Keratinocyte (primary cell): ENCODE measurements at regions not wholly inside any gene's neighbourhood (a gene's known extent, or its start where the extent isn't known, plus 50 kb on each side); places are given as distances from the start of the nearest gene placed in this dataset.

Experiments used
- DNase-seq: peaks from one replicate; pipeline ENCODE4 v3.0.0-alpha.2; 2011; ENCODE audit warnings: low read depth, missing footprints, low spot score
- FAIRE-seq: peaks from 2 replicates; lab custom pipeline; 2011; peaks lifted over from hg19 to GRCh38; lab: Jason Lieb, UNC
- H2AFZ ChIP-seq: 2 replicates; pipeline ENCODE4 v1.6.0; 2012; ENCODE audit warnings: low read length, control low read depth, inconsistent platforms; ENCODE audit not compliant: control insufficient read depth
- H3K27ac ChIP-seq: 2 replicates; pipeline ENCODE4 v1.5.1; 2011; ENCODE audit warnings: low read length; ENCODE audit not compliant: control insufficient read depth, insufficient read depth
- H3K27me3 ChIP-seq: 3 replicates; pipeline ENCODE4 v1.6.0; 2011; ENCODE audit warnings: low read length; ENCODE audit not compliant: control insufficient read depth, insufficient read depth; ENCODE audit errors: extremely low read depth
- H3K36me3 ChIP-seq, 2 experiments: 2 replicates in 1 of 2; 3 replicates in 1 of 2; pipeline ENCODE4 v1.5.1; 2011; ENCODE audit warnings: low read length in 2 of 2, mild to moderate bottlenecking in 1 of 2; ENCODE audit not compliant: control insufficient read depth in 2 of 2, insufficient read depth in 2 of 2; ENCODE audit errors: extremely low read depth in 1 of 2
- H3K4me1 ChIP-seq: 3 replicates; pipeline ENCODE4 v1.5.1; 2011; ENCODE audit warnings: low read length; ENCODE audit not compliant: control insufficient read depth, insufficient read depth; ENCODE audit errors: extremely low read depth
- H3K4me2 ChIP-seq: 3 replicates; pipeline ENCODE4 v1.6.0; 2011; ENCODE audit warnings: low read depth, low read length; ENCODE audit not compliant: control insufficient read depth, insufficient read depth; ENCODE audit errors: extremely low read depth
- H3K4me3 ChIP-seq, 3 experiments: fragments of 200-600 bp in 1 of 3; sonication (generic) in 1 of 3; 2 replicates in 2 of 3; 3 replicates in 1 of 3; pipeline ENCODE4 v1.5.1; 2011 to 2016; ENCODE audit warnings: low read length in 3 of 3, mild to moderate bottlenecking in 3 of 3, control low read depth in 2 of 3, inconsistent platforms in 1 of 3, low read depth in 1 of 3, mixed read lengths in 1 of 3, mixed run types in 1 of 3, moderate library complexity in 1 of 3; ENCODE audit not compliant: control insufficient read depth in 2 of 3, insufficient read depth in 2 of 3; ENCODE audit errors: extremely low read depth in 1 of 3
- H3K79me2 ChIP-seq: 2 replicates; pipeline ENCODE4 v1.6.0; 2012; ENCODE audit warnings: low read length; ENCODE audit not compliant: control insufficient read depth, insufficient read depth
- H3K9ac ChIP-seq: 3 replicates; pipeline ENCODE4 v1.6.0; 2011; ENCODE audit warnings: low read length; ENCODE audit not compliant: control insufficient read depth, insufficient read depth; ENCODE audit errors: extremely low read depth
- H3K9me1 ChIP-seq: 3 replicates; pipeline ENCODE4 v1.6.0; 2011; ENCODE audit warnings: low read length; ENCODE audit not compliant: control insufficient read depth, insufficient read depth; ENCODE audit errors: extremely low read depth
- H3K9me3 ChIP-seq: 2 replicates; pipeline ENCODE4 v1.5.1; 2012; ENCODE audit warnings: low read depth, low read length; ENCODE audit not compliant: control insufficient read depth
- H4K20me1 ChIP-seq: 3 replicates; pipeline ENCODE4 v1.6.0; 2011; ENCODE audit warnings: low read length; ENCODE audit not compliant: control insufficient read depth, insufficient read depth; ENCODE audit errors: extremely low read depth
- CTCF ChIP-seq, 3 experiments: IDR thresholded peaks in 1 of 3; conservative IDR thresholded peaks in 1 of 3; optimal IDR thresholded peaks in 1 of 3; 2 replicates in 2 of 3; 3 replicates in 1 of 3; pipeline versions ENCODE3 to v1.5.1; 2011; ENCODE audit warnings: low read length in 3 of 3, mild to moderate bottlenecking in 3 of 3, moderate library complexity in 2 of 3, control low read depth in 1 of 3, inconsistent platforms in 1 of 3; ENCODE audit not compliant: insufficient read depth in 2 of 3; ENCODE audit errors: extremely low read depth in 1 of 3
- EZH2 ChIP-seq: IDR thresholded peaks from one replicate; pipeline ENCODE4 v1.6.1; 2012; ENCODE audit warnings: inconsistent platforms, mild to moderate bottlenecking, low read length, moderate library complexity
- dilution Hi-C: fragments of 300-500 bp; cut with MboI; formaldehyde crosslinking; loops from one replicate; pipeline ENCODE4 v1.7.0; 2020; ENCODE audit warnings: low sequenced_read_pairs; ENCODE audit not compliant: extremely low pct_ligation_motif_present

GRCh38 chr9:75452512-75452911, 364.2 kb downstream of the OSTF1 start:
- Histone ChIP-seq H3K4me2 (no peak overlapping the region), H3K79me2 (no peaks in the 10 kb centered on the region), H3K4me3 (no peak overlapping the region), H3K27ac (no peak overlapping the region), H3K9me1 (no peaks in the 10 kb centered on the region), H3K9me3 (no peaks in the 10 kb centered on the region), H3K27me3 (no peaks in the 10 kb centered on the region), H2AFZ (no peak overlapping the region), H3K9ac (no peak overlapping the region), H3K36me3 (no peaks in the 10 kb centered on the region), H3K4me1 (no peaks in the 10 kb centered on the region), H4K20me1 (no peaks in the 10 kb centered on the region)
- TF ChIP-seq EZH2, result no peak
- DNase-seq (no peak), FAIRE-seq (no peak)
- dilution Hi-C loops, result no loop called here

- Histone ChIP-seq H3K27ac (no peak overlapping the region), H3K4me1 (no peaks in the 10 kb centered on the region), H3K9me1 (no peaks in the 10 kb centered on the region), H3K79me2 (no peaks in the 10 kb centered on the region), H2AFZ (no peak overlapping the region), H3K9me3 (no peaks in the 10 kb centered on the region), H3K9ac (no peak overlapping the region), H3K36me3 (no peaks in the 10 kb centered on the region), H4K20me1 (no peaks in the 10 kb centered on the region), H3K4me3 (no peak overlapping the region), H3K27me3 (no peaks in the 10 kb centered on the region), H3K4me2 (no peak overlapping the region)
- dilution Hi-C loops, result no loop called here
- FAIRE-seq (no peak), DNase-seq (no peak)
- TF ChIP-seq CTCF (optimal IDR thresholded peaks at IDR 0.05 in 1 of 3, IDR thresholded peaks at IDR 0.05 in 1 of 3, conservative IDR thresholded peaks at IDR 0.05 in 1 of 3; ENCODE audit: extremely low read depth in 1 of 3, insufficient read depth in 2 of 3, low read length in 3 of 3), result no peak
- no peak for TF ChIP-seq EZH2
Measured at GRCh38 chr9:75454043-75454442, 365.7 kb downstream of the OSTF1 start.

GRCh38 chr9:75454891-75455290, 366.6 kb downstream of the OSTF1 start:
- no peak overlapping the region for H3K4me3 ChIP-seq
- H3K27ac ChIP-seq, result no peak overlapping the region
- H3K9ac ChIP-seq, result no peak overlapping the region
- FAIRE-seq (no peak), DNase-seq (no peak)
- no peaks in the 10 kb centered on the region for H3K27me3 ChIP-seq
- H2AFZ ChIP-seq, result no peak overlapping the region
- H3K79me2 ChIP-seq, result no peaks in the 10 kb centered on the region
- TF ChIP-seq EZH2 (no peak), CTCF (optimal IDR thresholded peaks at IDR 0.05 in 1 of 3, IDR thresholded peaks at IDR 0.05 in 1 of 3, conservative IDR thresholded peaks at IDR 0.05 in 1 of 3; ENCODE audit: extremely low read depth in 1 of 3, insufficient read depth in 2 of 3, low read length in 3 of 3) (no peak)
- H3K9me3 ChIP-seq, result no peaks in the 10 kb centered on the region
- H3K9me1 ChIP-seq, result no peaks in the 10 kb centered on the region
- dilution Hi-C loops, result no loop called here
- H3K36me3 ChIP-seq, result no peaks in the 10 kb centered on the region
- H3K4me2 ChIP-seq, result no peak overlapping the region
- H3K4me1 ChIP-seq, result no peaks in the 10 kb centered on the region
- no peaks in the 10 kb centered on the region for H4K20me1 ChIP-seq
